Osteocyte (in vitro differentiated cells): ENCODE measurements at regions not wholly inside any gene's neighbourhood (a gene's known extent, or its start where the extent isn't known, plus 50 kb on each side); places are given as distances from the start of the nearest gene placed in this dataset.

Experiments
- DNase-seq: peaks from one replicate; pipeline ENCODE4 v3.0.0; 2021; ENCODE audit warnings: mixed read lengths; ENCODE audit not compliant: unreplicated experiment; ENCODE audit errors: extremely low spot score
- H3K27ac Mint-ChIP-seq: one replicate; pipeline ENCODE4 v1.8.0; 2021; ENCODE audit warnings: mild to moderate bottlenecking, mixed read lengths; ENCODE audit not compliant: unreplicated experiment
- H3K27me3 Mint-ChIP-seq: one replicate; pipeline ENCODE4 v1.8.0; 2021; ENCODE audit warnings: mixed read lengths; ENCODE audit not compliant: unreplicated experiment
- H3K36me3 Mint-ChIP-seq: one replicate; pipeline ENCODE4 v1.8.0; 2021; ENCODE audit warnings: mixed read lengths; ENCODE audit not compliant: unreplicated experiment
- H3K4me1 Mint-ChIP-seq: one replicate; pipeline ENCODE4 v1.8.0; 2021; ENCODE audit warnings: mixed read lengths; ENCODE audit not compliant: unreplicated experiment
- H3K4me3 Mint-ChIP-seq: one replicate; pipeline ENCODE4 v1.8.0; 2021; ENCODE audit warnings: mild to moderate bottlenecking, moderate library complexity, mixed read lengths; ENCODE audit not compliant: unreplicated experiment
- H3K9me3 Mint-ChIP-seq: one replicate; pipeline ENCODE4 v1.8.0; 2021; ENCODE audit warnings: mixed read lengths; ENCODE audit not compliant: unreplicated experiment
- TF ChIP-seq, protein P1 (sequence below): fragments of 200-600 bp; sonication (generic); IDR thresholded peaks from 2 replicates; pipeline ENCODE4 v1.5.0; 2021; ENCODE audit warnings: antibody characterized with exemption, mild to moderate bottlenecking, moderate library complexity

DNA sequence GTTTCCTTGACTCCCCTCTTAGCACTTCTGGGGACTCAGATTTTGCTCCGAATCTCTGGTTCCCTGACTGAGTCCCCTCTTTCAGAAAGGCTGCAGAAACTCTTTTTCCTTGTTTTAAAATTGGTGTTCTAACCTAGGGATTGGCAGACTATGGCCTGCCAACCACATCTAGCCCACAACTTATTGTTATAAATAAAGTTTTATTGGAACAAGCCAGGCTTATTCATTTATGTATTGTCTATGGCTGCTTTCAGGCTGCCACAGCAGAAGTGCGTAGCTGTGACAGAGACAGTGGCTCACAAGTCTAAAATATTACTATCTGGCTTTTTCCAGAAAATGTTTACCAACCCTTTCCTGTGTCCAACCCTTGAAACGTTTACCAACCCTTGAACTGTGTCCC lies 81.7 kb downstream of the IER5 start:
- H3K9me3 Mint-ChIP-seq = peaks cover 16% of the 10 kb centered on the region
- no peak overlapping the region for H3K4me3 Mint-ChIP-seq

DNA sequence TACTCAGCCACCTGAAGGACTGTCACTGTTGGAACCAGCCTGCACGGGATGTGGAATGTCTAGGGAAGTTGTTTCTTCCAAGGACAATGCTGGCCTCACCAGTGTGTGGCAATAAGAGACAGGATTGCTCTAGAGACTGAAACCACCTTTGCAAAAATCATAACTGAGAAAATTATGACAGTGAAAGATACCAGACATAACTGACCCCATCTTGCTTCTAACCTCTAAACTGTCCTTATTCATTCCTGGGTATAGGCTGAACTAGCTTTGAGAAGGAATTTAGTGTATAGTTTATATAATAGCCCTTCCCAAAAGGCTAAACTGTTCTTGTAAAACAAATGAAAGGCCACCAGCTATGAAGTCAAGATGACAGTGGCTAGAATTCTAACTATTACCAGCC lies 83.6 kb downstream of the IER5 start:
- H3K27ac Mint-ChIP-seq = no peak overlapping the region
- H3K4me3 Mint-ChIP-seq = no peak overlapping the region
- peaks cover 9% of the 10 kb centered on the region for H3K27me3 Mint-ChIP-seq
- no peaks in the 10 kb centered on the region for H3K4me1 Mint-ChIP-seq
- peaks cover 16% of the 10 kb centered on the region for H3K9me3 Mint-ChIP-seq
- H3K36me3 Mint-ChIP-seq = no peaks in the 10 kb centered on the region
- TF ChIP-seq, protein P1, sequence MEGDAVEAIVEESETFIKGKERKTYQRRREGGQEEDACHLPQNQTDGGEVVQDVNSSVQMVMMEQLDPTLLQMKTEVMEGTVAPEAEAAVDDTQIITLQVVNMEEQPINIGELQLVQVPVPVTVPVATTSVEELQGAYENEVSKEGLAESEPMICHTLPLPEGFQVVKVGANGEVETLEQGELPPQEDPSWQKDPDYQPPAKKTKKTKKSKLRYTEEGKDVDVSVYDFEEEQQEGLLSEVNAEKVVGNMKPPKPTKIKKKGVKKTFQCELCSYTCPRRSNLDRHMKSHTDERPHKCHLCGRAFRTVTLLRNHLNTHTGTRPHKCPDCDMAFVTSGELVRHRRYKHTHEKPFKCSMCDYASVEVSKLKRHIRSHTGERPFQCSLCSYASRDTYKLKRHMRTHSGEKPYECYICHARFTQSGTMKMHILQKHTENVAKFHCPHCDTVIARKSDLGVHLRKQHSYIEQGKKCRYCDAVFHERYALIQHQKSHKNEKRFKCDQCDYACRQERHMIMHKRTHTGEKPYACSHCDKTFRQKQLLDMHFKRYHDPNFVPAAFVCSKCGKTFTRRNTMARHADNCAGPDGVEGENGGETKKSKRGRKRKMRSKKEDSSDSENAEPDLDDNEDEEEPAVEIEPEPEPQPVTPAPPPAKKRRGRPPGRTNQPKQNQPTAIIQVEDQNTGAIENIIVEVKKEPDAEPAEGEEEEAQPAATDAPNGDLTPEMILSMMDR = no peak
- DNase-seq = no peak

More for the DNA sequence above, 81.7 kb downstream of the IER5 start:
- DNase-seq = no peak
- Mint-ChIP-seq H3K27me3 (peaks cover 9% of the 10 kb centered on the region), H3K4me1 (peaks cover 4% of the 10 kb centered on the region), H3K27ac (no peak overlapping the region), H3K36me3 (no peaks in the 10 kb centered on the region)
- TF ChIP-seq, protein P1 = no peak

DNA sequence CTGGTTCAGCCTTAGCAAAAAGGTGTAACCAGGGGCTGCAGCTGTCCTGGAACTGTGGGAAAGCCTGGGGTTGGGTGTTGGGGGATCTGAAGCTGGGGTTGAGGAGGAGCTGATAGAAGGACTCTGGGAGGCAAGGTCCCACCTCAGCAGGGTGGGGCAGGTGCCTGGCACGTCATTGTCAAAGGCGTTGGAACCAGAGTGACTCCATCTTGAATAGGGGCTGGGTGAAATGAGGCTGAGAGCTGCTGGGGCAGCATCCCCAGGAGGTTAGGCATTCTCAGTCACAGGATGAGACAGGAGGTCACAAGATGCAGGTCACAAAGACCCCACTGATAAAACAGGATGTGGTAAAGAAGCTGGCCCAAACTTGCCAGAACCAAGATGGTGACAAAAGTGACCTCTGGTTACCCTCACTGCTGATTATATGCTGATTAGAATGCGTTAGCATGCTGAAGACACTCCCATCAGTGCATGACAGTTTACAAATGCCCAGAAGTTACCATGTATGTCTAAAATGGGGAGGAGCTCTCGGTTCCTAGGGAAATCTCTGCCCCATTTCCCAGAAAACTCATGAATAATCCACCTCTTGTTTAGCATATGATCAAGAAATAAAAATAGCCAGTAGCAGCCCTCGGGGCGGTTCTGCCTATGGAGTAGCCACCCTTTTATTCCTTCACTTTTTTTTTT lies 85.4 kb downstream of the IER5 start:
- Mint-ChIP-seq H3K27me3 (peaks cover 8% of the 10 kb centered on the region), H3K9me3 (peaks cover 16% of the 10 kb centered on the region), H3K27ac (no peak overlapping the region), H3K4me1 (no peaks in the 10 kb centered on the region), H3K4me3 (no peak overlapping the region), H3K36me3 (no peaks in the 10 kb centered on the region)
- no peak for DNase-seq
- TF ChIP-seq, protein P1 = no peak

DNA sequence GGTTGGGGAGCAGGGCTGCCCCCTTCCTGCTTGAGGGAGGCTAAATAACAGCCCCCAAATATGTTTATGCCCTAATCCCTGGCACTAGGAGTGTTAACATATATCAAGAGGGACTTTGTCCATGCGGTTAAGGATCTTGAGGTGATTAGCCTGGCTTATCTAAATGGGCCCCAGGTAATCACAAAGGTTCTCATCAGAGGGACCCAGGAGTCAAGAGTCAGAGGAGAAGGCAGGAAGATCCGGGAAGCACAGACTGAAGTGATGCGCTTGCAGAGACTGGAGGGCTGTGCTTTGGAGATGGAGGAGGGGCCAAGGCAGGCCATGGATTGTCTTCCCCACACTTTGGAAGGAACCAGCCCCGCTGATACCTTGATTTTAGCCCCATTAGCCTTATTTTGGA lies 86.4 kb downstream of the IER5 start:
- H3K9me3 Mint-ChIP-seq = peaks cover 16% of the 10 kb centered on the region

DNA sequence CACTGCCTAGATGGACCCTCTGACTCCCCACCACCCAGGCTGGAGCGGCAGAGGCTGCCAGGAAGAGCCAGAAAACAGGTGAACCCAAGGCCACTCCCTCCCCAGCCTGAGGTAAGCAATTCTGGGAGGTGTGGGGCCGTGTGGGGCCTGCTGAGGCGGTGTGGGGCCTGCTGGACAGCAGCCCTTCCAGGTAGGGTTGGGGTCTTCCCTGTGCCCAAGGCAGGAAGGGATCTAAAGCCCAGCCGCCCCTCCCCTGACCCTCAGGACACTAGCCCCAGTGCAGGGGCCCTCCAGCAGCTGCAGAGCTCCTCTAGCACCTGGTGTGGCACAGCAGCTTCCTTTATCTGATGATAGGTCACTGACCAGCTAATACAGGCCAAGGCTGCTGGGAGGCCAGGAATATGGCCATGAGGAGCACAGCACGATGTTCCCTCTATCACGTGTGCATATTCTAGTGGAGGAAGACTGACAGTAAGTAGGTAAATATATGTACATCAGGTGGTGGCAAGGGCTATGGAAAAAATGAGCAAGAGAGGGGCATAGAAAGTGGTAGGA lies 86.9 kb downstream of the IER5 start:
- no peak overlapping the region for H3K4me3 Mint-ChIP-seq
- peaks cover 19% of the 10 kb centered on the region for H3K27me3 Mint-ChIP-seq
- peak; percentile 79 for DNase-seq
- peaks cover 9% of the 10 kb centered on the region for H3K4me1 Mint-ChIP-seq
- TF ChIP-seq, protein P1 = no peak
- H3K27ac Mint-ChIP-seq = no peak overlapping the region
- no peaks in the 10 kb centered on the region for H3K36me3 Mint-ChIP-seq
- H3K9me3 Mint-ChIP-seq = peaks cover 16% of the 10 kb centered on the region

More for the DNA sequence above, 86.4 kb downstream of the IER5 start:
- no peak overlapping the region for H3K4me3 Mint-ChIP-seq
- H3K4me1 Mint-ChIP-seq = peaks cover 3% of the 10 kb centered on the region
- peak; percentile 46 for DNase-seq
- peaks cover 13% of the 10 kb centered on the region for H3K27me3 Mint-ChIP-seq
- no peak overlapping the region for H3K27ac Mint-ChIP-seq
- H3K36me3 Mint-ChIP-seq = no peaks in the 10 kb centered on the region
- TF ChIP-seq, protein P1 = no peak
